Activated B cell treated with CpG ODN at 0.5 μM for 24 hours (primary cell): ENCODE measurements at regions not wholly inside any gene's neighbourhood (a gene's known extent, or its start where the extent isn't known, plus 50 kb on each side); places are given as distances from the start of the nearest gene placed in this dataset.

Experiments
- ATAC-seq: fragments of 200-7000 bp; cut with Tn5 transposase; one replicate; pipeline ENCODE4 v1.10.0; 2021; ENCODE audit warnings: low read depth, mild to moderate bottlenecking, moderate library complexity
- CTCF ChIA-PET: fragments of 350-600 bp; sonication (Branson Sonifier 250); formaldehyde crosslinking; loops from one replicate; lab custom pipeline; 2021; ENCODE audit warnings: antibody characterized with exemption; lab: Charles Lee
- POLR2A ChIA-PET: fragments of 350-600 bp; sonication (Branson Sonifier 250); formaldehyde crosslinking; loops from one replicate; lab custom pipeline; 2021; ENCODE audit warnings: antibody characterized with exemption; lab: Charles Lee
- DNase-seq: peaks from one replicate; pipeline ENCODE4 v3.0.0; 2022
- H3K27ac Mint-ChIP-seq: one replicate; pipeline ENCODE4 v1.8.0; 2020; ENCODE audit warnings: mixed read lengths
- H3K27me3 Mint-ChIP-seq: one replicate; pipeline ENCODE4 v1.8.0; 2021; ENCODE audit warnings: mixed read lengths
- H3K36me3 Mint-ChIP-seq: one replicate; pipeline ENCODE4 v1.8.0; 2021; ENCODE audit warnings: low read depth, mixed read lengths
- H3K4me1 Mint-ChIP-seq: one replicate; pipeline ENCODE4 v1.8.0; 2021; ENCODE audit warnings: mixed read lengths
- H3K4me3 Mint-ChIP-seq: one replicate; pipeline ENCODE4 v1.8.0; 2020; ENCODE audit warnings: mild to moderate bottlenecking, mixed read lengths
- H3K9me3 Mint-ChIP-seq: one replicate; pipeline ENCODE4 v1.8.0; 2020; ENCODE audit warnings: mixed read lengths
- CTCF ChIP-seq: fragments of 200-600 bp; IDR thresholded peaks from one replicate; pipeline ENCODE4 v1.8.0; 2022; ENCODE audit warnings: antibody characterized with exemption, mild to moderate bottlenecking
- intact Hi-C: fragments of 100-400 bp; cut with micrococcal nuclease; formaldehyde crosslinking; loops from one replicate; pipeline ENCODE4 v1.15.1; 2024

DNA sequence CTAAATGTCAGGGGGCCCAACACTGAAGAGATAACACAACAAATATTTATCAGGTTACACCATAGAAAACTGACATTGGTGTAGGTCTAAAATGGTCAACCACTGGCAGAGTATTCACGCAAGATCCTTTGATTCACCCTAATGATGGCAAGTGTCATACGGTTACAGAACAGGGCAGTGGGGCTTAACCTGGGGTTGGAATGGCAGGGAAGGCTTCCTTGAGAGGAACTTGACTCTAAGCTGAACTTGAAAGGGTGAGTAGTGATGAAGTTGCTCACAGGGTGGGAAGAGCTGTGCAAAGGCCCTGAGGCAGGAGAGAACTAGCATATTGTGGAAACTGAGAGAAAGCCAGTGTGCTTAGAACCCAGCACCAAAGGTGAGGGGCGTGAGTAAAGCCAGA is 97.1 kb upstream of the MVB12B start:
- Mint-ChIP-seq H3K9me3 (no peaks in the 10 kb centered on the region), H3K4me1 (peaks cover 1% of the 10 kb centered on the region), H3K4me3 (no peak overlapping the region), H3K36me3 (no peaks in the 10 kb centered on the region), H3K27ac (no peak overlapping the region), H3K27me3 (peaks cover 29% of the 10 kb centered on the region)
- CTCF ChIA-PET = interaction anchor here (0.8 to 4.7 kb wide), 6 partner anchors 14 to 822 kb away, joined by 3 to 32 read pairs (median 4); no protein-coding TSS in a partner anchor
- POLR2A ChIA-PET = no interaction called here
- intact Hi-C loops = loop anchor here (1.0 kb wide), 4 partner anchors 83 to 821 kb away; no protein-coding TSS in a partner anchor
- DNase-seq (no peak), ATAC-seq (no peak)
- TF ChIP-seq CTCF = no peak

- intact Hi-C loops = no loop called here
- Mint-ChIP-seq H3K27me3 (peaks cover 24% of the 10 kb centered on the region), H3K27ac (no peak overlapping the region), H3K9me3 (no peaks in the 10 kb centered on the region), H3K36me3 (no peaks in the 10 kb centered on the region), H3K4me3 (no peak overlapping the region), H3K4me1 (peaks cover 1% of the 10 kb centered on the region)
- CTCF ChIA-PET = interaction anchor here (1.5 to 1.6 kb wide), 2 partner anchors 261 to 672 kb away, joined by 3 to 4 read pairs; no protein-coding TSS in a partner anchor
- ATAC-seq (no peak), DNase-seq (no peak)
- POLR2A ChIA-PET = no interaction called here
- TF ChIP-seq CTCF = no peak
These were observed 95.9 kb upstream of the MVB12B start for GRCh38 chr9:126230692-126231091.

GRCh38 chr9:126232461-126232860 is 94.2 kb upstream of the MVB12B start:
- intact Hi-C loops = no loop called here
- H3K9me3 Mint-ChIP-seq = no peaks in the 10 kb centered on the region
- DNase-seq = no peak
- no peak for TF ChIP-seq CTCF
- peaks cover 1% of the 10 kb centered on the region for H3K4me1 Mint-ChIP-seq
- ChIA-PET POLR2A (no interaction called here), CTCF (interaction anchor here (0.6 to 1.9 kb wide), 2 partner anchors 825 to 828 kb away, joined by 3 to 7 read pairs; no protein-coding TSS in a partner anchor)
- H3K36me3 Mint-ChIP-seq = no peaks in the 10 kb centered on the region
- H3K4me3 Mint-ChIP-seq = no peak overlapping the region
- H3K27ac Mint-ChIP-seq = no peak overlapping the region
- ATAC-seq = no peak
- H3K27me3 Mint-ChIP-seq = peaks cover 15% of the 10 kb centered on the region

GRCh38 chr9:126233175-126233574 is 93.5 kb upstream of the MVB12B start:
- ATAC-seq (no peak), DNase-seq (no peak)
- POLR2A ChIA-PET = no interaction called here
- H3K4me3 Mint-ChIP-seq = no peak overlapping the region
- no peaks in the 10 kb centered on the region for H3K9me3 Mint-ChIP-seq
- intact Hi-C loops = no loop called here
- CTCF ChIA-PET = interaction anchor here (1.9 kb wide), 1 partner anchor 826 kb away, joined by 7 read pairs; no protein-coding TSS in a partner anchor
- no peak for TF ChIP-seq CTCF
- H3K36me3 Mint-ChIP-seq = no peaks in the 10 kb centered on the region
- H3K27me3 Mint-ChIP-seq = peaks cover 10% of the 10 kb centered on the region
- no peak overlapping the region for H3K27ac Mint-ChIP-seq
- peaks cover 1% of the 10 kb centered on the region for H3K4me1 Mint-ChIP-seq

DNA sequence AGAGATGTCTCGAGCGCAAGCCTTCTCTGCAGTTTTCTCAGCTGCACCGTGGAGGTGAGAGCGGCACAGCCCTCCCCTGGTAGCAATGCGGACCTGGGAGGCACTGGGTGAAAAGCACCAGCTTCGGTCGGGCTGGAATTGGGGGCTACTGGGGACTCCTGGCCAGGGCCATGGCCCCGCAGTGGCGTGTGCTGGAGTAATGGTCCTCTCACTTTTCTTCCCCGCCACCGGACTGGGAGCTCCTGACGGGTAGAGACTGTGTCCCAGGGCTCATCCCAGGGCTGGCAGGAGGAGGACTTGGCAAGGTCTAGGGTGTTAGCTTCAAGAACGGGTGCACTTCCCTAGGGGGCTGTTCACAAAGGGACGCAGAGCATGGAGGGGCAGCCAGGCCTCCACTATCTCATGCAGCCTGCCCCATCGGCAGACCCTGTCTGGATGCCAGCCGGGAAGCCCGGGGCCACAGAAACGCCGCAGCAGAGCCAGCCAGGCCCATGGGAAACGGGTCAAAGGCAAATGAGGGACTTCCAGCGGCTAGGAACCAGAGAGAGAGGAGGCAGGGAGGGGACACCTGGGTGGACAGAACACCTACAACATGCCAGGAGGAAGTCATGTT is 92.6 kb upstream of the MVB12B start:
- no peak for TF ChIP-seq CTCF
- no peak overlapping the region for H3K4me3 Mint-ChIP-seq
- DNase-seq (no peak), ATAC-seq (no peak)
- H3K27ac Mint-ChIP-seq = no peak overlapping the region
- H3K27me3 Mint-ChIP-seq = peaks cover 8% of the 10 kb centered on the region
- no peaks in the 10 kb centered on the region for H3K36me3 Mint-ChIP-seq
- POLR2A ChIA-PET = no interaction called here
- no peaks in the 10 kb centered on the region for H3K9me3 Mint-ChIP-seq
- intact Hi-C loops = no loop called here
- no peaks in the 10 kb centered on the region for H3K4me1 Mint-ChIP-seq
- CTCF ChIA-PET = no interaction called here
